H9 (cell line): ENCODE measurements at regions not wholly inside any gene's neighbourhood (a gene's known extent, or its start where the extent isn't known, plus 50 kb on each side); places are given as distances from the start of the nearest gene placed in this dataset.
A peak's percentile ranks its signal among the peaks of the same experiment; 100 is the strongest.

ENCODE experiments used
- DNase-seq: peaks from one replicate; pipeline ENCODE4 v3.0.0-alpha.2; 2017
- H2AFZ ChIP-seq: one replicate; pipeline ENCODE4 v1.6.1; 2013; ENCODE audit warnings: mild to moderate bottlenecking, low read length, control low read depth, moderate library complexity
- H2AK5ac ChIP-seq: 2 replicates; pipeline ENCODE4 v1.6.1; 2013; ENCODE audit warnings: low read length, control low read depth, mixed read lengths; ENCODE audit not compliant: insufficient read length
- H2BK120ac ChIP-seq: one replicate; pipeline ENCODE4 v1.6.1; 2013; ENCODE audit warnings: low read depth, mild to moderate bottlenecking, low read length, control low read depth, inconsistent platforms; ENCODE audit not compliant: poor library complexity, severe bottlenecking
- H2BK12ac ChIP-seq: 2 replicates; pipeline ENCODE4 v1.6.1; 2013; ENCODE audit warnings: low read length, control low read depth, mixed read lengths, low read depth; ENCODE audit not compliant: insufficient read length
- H2BK15ac ChIP-seq: 2 replicates; pipeline ENCODE4 v1.6.1; 2013; ENCODE audit warnings: low read depth, low read length, control low read depth
- H2BK20ac ChIP-seq: one replicate; pipeline ENCODE4 v1.6.1; 2013; ENCODE audit warnings: low read depth, mild to moderate bottlenecking, low read length, control low read depth, inconsistent platforms; ENCODE audit not compliant: poor library complexity, severe bottlenecking
- H2BK5ac ChIP-seq: 2 replicates; pipeline ENCODE4 v1.6.1; 2013; ENCODE audit warnings: low read length, control low read depth, mixed read lengths; ENCODE audit not compliant: insufficient read length
- H3K14ac ChIP-seq: 2 replicates; pipeline ENCODE4 v1.6.1; 2013; ENCODE audit warnings: low read length, control low read depth; ENCODE audit not compliant: insufficient read depth
- H3K18ac ChIP-seq: 2 replicates; pipeline ENCODE4 v1.6.1; 2013; ENCODE audit warnings: low read depth, mild to moderate bottlenecking, mixed read lengths, low read length, control low read depth; ENCODE audit not compliant: insufficient read length
- H3K23ac ChIP-seq: 2 replicates; pipeline ENCODE4 v1.6.1; 2013; ENCODE audit warnings: low read length, control low read depth, mixed read lengths, low read depth; ENCODE audit not compliant: insufficient read length
- H3K23me2 ChIP-seq: 2 replicates; pipeline ENCODE4 v1.6.1; 2013; ENCODE audit warnings: low read depth, mild to moderate bottlenecking, mixed read lengths, low read length, control low read depth; ENCODE audit not compliant: insufficient read length, poor library complexity, severe bottlenecking
- H3K27ac ChIP-seq: 2 replicates; pipeline ENCODE4 v1.5.1; 2013; ENCODE audit warnings: low read length, control low read depth, mixed read lengths, low read depth; ENCODE audit not compliant: insufficient read length
- H3K27me3 ChIP-seq: 2 replicates; pipeline ENCODE4 v1.6.1; 2013; ENCODE audit warnings: low read length, control low read depth, inconsistent platforms; ENCODE audit not compliant: insufficient read depth
- H3K4ac ChIP-seq: 2 replicates; pipeline ENCODE4 v1.6.1; 2013; ENCODE audit warnings: low read depth, mild to moderate bottlenecking, control low read depth, inconsistent platforms, low read length, moderate library complexity
- H3K4me1 ChIP-seq: 2 replicates; pipeline ENCODE4 v1.6.1; 2013; ENCODE audit warnings: low read length, control low read depth, inconsistent platforms; ENCODE audit not compliant: insufficient read depth
- H3K4me2 ChIP-seq: 2 replicates; pipeline ENCODE4 v1.6.1; 2013; ENCODE audit warnings: low read length, control low read depth, mixed read lengths; ENCODE audit not compliant: insufficient read length, insufficient read depth
- H3K56ac ChIP-seq: 2 replicates; pipeline ENCODE4 v1.6.1; 2013; ENCODE audit warnings: low read depth, mild to moderate bottlenecking, mixed read lengths, low read length, control low read depth; ENCODE audit not compliant: insufficient read length
- H3K79me1 ChIP-seq: 2 replicates; pipeline ENCODE4 v1.6.1; 2013; ENCODE audit warnings: low read depth, mild to moderate bottlenecking, moderate library complexity, low read length, control low read depth, inconsistent platforms; ENCODE audit not compliant: insufficient read depth, poor library complexity, severe bottlenecking
- H3K79me2 ChIP-seq: 2 replicates; pipeline ENCODE4 v1.6.1; 2013; ENCODE audit warnings: low read length, control low read depth, inconsistent platforms; ENCODE audit not compliant: insufficient read depth
- H3K9ac ChIP-seq: 2 replicates; pipeline ENCODE4 v1.6.1; 2013; ENCODE audit warnings: low read length, control low read depth, mixed read lengths; ENCODE audit not compliant: insufficient read length; ENCODE audit errors: extremely low read depth
- H3K9me3 ChIP-seq: one replicate; pipeline ENCODE4 v1.6.1; 2013; ENCODE audit warnings: low read depth, low read length, inconsistent platforms; ENCODE audit not compliant: control insufficient read depth
- H3T11ph ChIP-seq: one replicate; pipeline ENCODE4 v1.6.1; 2013; ENCODE audit warnings: mild to moderate bottlenecking, low read length, control low read depth, inconsistent platforms
- H4K20me1 ChIP-seq: one replicate; pipeline ENCODE4 v1.6.1; 2013; ENCODE audit not compliant: control insufficient read depth, insufficient read length, insufficient read depth
- H4K5ac ChIP-seq: 2 replicates; pipeline ENCODE4 v1.6.1; 2013; ENCODE audit warnings: low read depth, mild to moderate bottlenecking, mixed read lengths, low read length, control low read depth; ENCODE audit not compliant: insufficient read length
- H4K8ac ChIP-seq: replicated peaks from 2 replicates; pipeline ENCODE4 v1.6.1; 2013; ENCODE audit warnings: low read length, control low read depth, mixed read lengths, low read depth; ENCODE audit not compliant: insufficient read length
- H4K91ac ChIP-seq: 2 replicates; pipeline ENCODE4 v1.6.1; 2013; ENCODE audit warnings: low read depth, mild to moderate bottlenecking, moderate library complexity, mixed read lengths, low read length, control low read depth; ENCODE audit not compliant: insufficient read length
- H3K27ac Mint-ChIP-seq, 3 experiments: 2 replicates in 2 of 3; 3 replicates in 1 of 3; pipeline ENCODE4 v1.8.0; 2020 to 2021; ENCODE audit warnings: mixed read lengths in 3 of 3, mild to moderate bottlenecking in 1 of 3, moderate library complexity in 1 of 3
- H3K27me3 Mint-ChIP-seq: 2 replicates; pipeline ENCODE4 v1.8.0; 2021; ENCODE audit warnings: low read depth, mild to moderate bottlenecking, moderate library complexity, mixed read lengths
- H3K36me3 Mint-ChIP-seq, 3 experiments: 2 replicates in 2 of 3; 3 replicates in 1 of 3; pipeline ENCODE4 v1.8.0; 2020 to 2021; ENCODE audit warnings: low read depth in 3 of 3, mixed read lengths in 3 of 3; ENCODE audit not compliant: insufficient read depth in 1 of 3
- H3K4me1 Mint-ChIP-seq, 2 experiments: 2 replicates each; pipeline ENCODE4 v1.8.0; 2020; ENCODE audit warnings: mixed read lengths in 2 of 2
- H3K4me3 Mint-ChIP-seq, 2 experiments: 2 replicates in 1 of 2; 3 replicates in 1 of 2; pipeline ENCODE4 v1.8.0; 2020 to 2021; ENCODE audit warnings: mild to moderate bottlenecking in 2 of 2, mixed read lengths in 2 of 2, moderate library complexity in 1 of 2
- H3K9me3 Mint-ChIP-seq, 2 experiments: 2 replicates in 1 of 2; 3 replicates in 1 of 2; pipeline ENCODE4 v1.8.0; 2020; ENCODE audit warnings: mild to moderate bottlenecking in 2 of 2, mixed read lengths in 2 of 2, moderate library complexity in 1 of 2
- CTCF ChIP-seq: fragments of 200-600 bp; sonication (generic); conservative IDR thresholded peaks from 3 replicates; pipeline ENCODE4 v1.8.0; 2021; ENCODE audit warnings: antibody characterized with exemption, mild to moderate bottlenecking
- WGBS: extraction: QIAGEN DNeasy Blood & Tissue Kit; methylation state at CpG from one replicate; pipeline ENCODE4 v1.1.7; 2013; ENCODE audit warnings: missing lambda C conversion rate, low lambda C conversion rate, mixed read lengths; ENCODE audit not compliant: insufficient read length; ENCODE audit errors: extremely low coverage; 5-methylcytosine and 5-hydroxymethylcytosine counted together

- Histone ChIP-seq H3K9ac (no peak overlapping the region), H2BK120ac (no peak overlapping the region), H3K18ac (no peak overlapping the region), H2BK20ac (no peak overlapping the region), H3T11ph (no peak overlapping the region), H3K4ac (no peak overlapping the region), H2BK5ac (no peak overlapping the region), H3K23me2 (no peaks in the 10 kb centered on the region), H3K14ac (no peak overlapping the region), H2BK12ac (no peak overlapping the region), H3K4me1 (no peaks in the 10 kb centered on the region), H4K8ac (no peak overlapping the region), H3K9me3 (no peaks in the 10 kb centered on the region), H3K79me1 (no peaks in the 10 kb centered on the region), H4K20me1 (no peaks in the 10 kb centered on the region), H3K56ac (no peak overlapping the region), H3K79me2 (no peaks in the 10 kb centered on the region), H3K4me2 (no peak overlapping the region), H4K91ac (no peak overlapping the region), H2AFZ (peak overlapping the region; percentile 62), H4K5ac (no peak overlapping the region), H3K27me3 (no peaks in the 10 kb centered on the region), H3K23ac (no peak overlapping the region), H3K27ac (no peak overlapping the region), H2AK5ac (no peak overlapping the region), H2BK15ac (no peak overlapping the region)
- no peaks in the 10 kb centered on the region; a peak in 1 of 7 replicates for H3K36me3 Mint-ChIP-seq
- H3K27me3 Mint-ChIP-seq, result no peaks in the 10 kb centered on the region
- no peak for DNase-seq
- peaks cover 4% of the 10 kb centered on the region in 2 experiments for H3K4me1 Mint-ChIP-seq
- no peak overlapping the region for H3K4me3 Mint-ChIP-seq
- WGBS, result no CpG with 5 or more reads among the region's 1 CpG
- TF ChIP-seq CTCF, result no peak
- H3K27ac Mint-ChIP-seq, result peak overlapping the region in 1 of 3 experiments; percentile 1; a peak in 1 of 7 replicates
- no peaks in the 10 kb centered on the region; a peak in 1 of 5 replicates for H3K9me3 Mint-ChIP-seq
Measured at GRCh38 chr13:85197431-85197830, 601.8 kb downstream of the SLITRK6 start.
